Dendritic cell treated with granulocyte-macrophage colony-stimulating factor and Interleukin-4, amounts not matched to agents 40 ng/mL and 50 ng/mL, for 4 days (primary cell): ENCODE measurements at regions not wholly inside any gene's neighbourhood (a gene's known extent, or its start where the extent isn't known, plus 50 kb on each side); places are given as distances from the start of the nearest gene placed in this dataset.
"Not testable (repeated sequence)": the region's sequence is repeated elsewhere in the genome, so short reads cannot be mapped to it uniquely, and the experiment has no call there.

Experiments
- H3K27ac Mint-ChIP-seq: one replicate; pipeline ENCODE4 v1.8.0; 2022; ENCODE audit warnings: mild to moderate bottlenecking, mixed read lengths
- H3K27me3 Mint-ChIP-seq: one replicate; pipeline ENCODE4 v1.8.0; 2022; ENCODE audit warnings: mild to moderate bottlenecking, mixed read lengths
- H3K36me3 Mint-ChIP-seq: one replicate; pipeline ENCODE4 v1.8.0; 2022; ENCODE audit warnings: low read depth, mixed read lengths
- H3K4me1 Mint-ChIP-seq: one replicate; pipeline ENCODE4 v1.8.0; 2022; ENCODE audit warnings: low read depth, mixed read lengths
- H3K4me3 Mint-ChIP-seq: one replicate; pipeline ENCODE4 v1.8.0; 2022; ENCODE audit warnings: mild to moderate bottlenecking, moderate library complexity, mixed read lengths
- H3K9me3 Mint-ChIP-seq: one replicate; pipeline ENCODE4 v1.8.0; 2022; ENCODE audit warnings: mixed read lengths
- intact Hi-C: fragments of 100-400 bp; cut with micrococcal nuclease; formaldehyde crosslinking; loops from one replicate; pipeline ENCODE4 v1.15.0; 2022

- Mint-ChIP-seq H3K36me3 (no peaks in the 10 kb centered on the region), H3K4me3 (no peak overlapping the region), H3K9me3 (no peaks in the 10 kb centered on the region), H3K27me3 (no peaks in the 10 kb centered on the region), H3K4me1 (no peaks in the 10 kb centered on the region), H3K27ac (no peak overlapping the region)
- intact Hi-C loops: no loop called here
These were observed 382.6 kb downstream of the DTWD2 start for GRCh38 chr5:118605761-118606160.

GRCh38 chr5:118604106-118604505 lies 384.2 kb downstream of the DTWD2 start:
- Mint-ChIP-seq H3K4me1 (no peaks in the 10 kb centered on the region), H3K4me3 (no peak overlapping the region), H3K9me3 (no peaks in the 10 kb centered on the region), H3K27ac (no peak overlapping the region), H3K36me3 (no peaks in the 10 kb centered on the region), H3K27me3 (no peaks in the 10 kb centered on the region)
- intact Hi-C loops: no loop called here

- intact Hi-C loops: no loop called here
- H3K36me3 Mint-ChIP-seq: no peaks in the 10 kb centered on the region
- no peaks in the 10 kb centered on the region for H3K27me3 Mint-ChIP-seq
- H3K4me3 Mint-ChIP-seq: no peak overlapping the region
- H3K9me3 Mint-ChIP-seq: no peaks in the 10 kb centered on the region
- H3K4me1 Mint-ChIP-seq: no peaks in the 10 kb centered on the region
- no peak overlapping the region for H3K27ac Mint-ChIP-seq
These were observed 385.1 kb downstream of the DTWD2 start for GRCh38 chr5:118603278-118603677.

- Mint-ChIP-seq H3K9me3 (no peaks in the 10 kb centered on the region), H3K4me3 (no peak overlapping the region), H3K27ac (no peak overlapping the region), H3K4me1 (no peaks in the 10 kb centered on the region), H3K36me3 (no peaks in the 10 kb centered on the region), H3K27me3 (no peaks in the 10 kb centered on the region)
- intact Hi-C loops: no loop called here
These were observed 390.0 kb downstream of the DTWD2 start for GRCh38 chr5:118598311-118598710.

GRCh38 chr5:118597543-118597942 lies 390.8 kb downstream of the DTWD2 start:
- no peaks in the 10 kb centered on the region for H3K36me3 Mint-ChIP-seq
- no peaks in the 10 kb centered on the region for H3K4me1 Mint-ChIP-seq
- no peak overlapping the region for H3K27ac Mint-ChIP-seq
- intact Hi-C loops: no loop called here
- H3K27me3 Mint-ChIP-seq: no peaks in the 10 kb centered on the region
- no peaks in the 10 kb centered on the region for H3K9me3 Mint-ChIP-seq
- H3K4me3 Mint-ChIP-seq: no peak overlapping the region

GRCh38 chr5:118596255-118596654 lies 392.1 kb downstream of the DTWD2 start:
- no peaks in the 10 kb centered on the region for H3K27me3 Mint-ChIP-seq
- no peaks in the 10 kb centered on the region for H3K36me3 Mint-ChIP-seq
- H3K27ac Mint-ChIP-seq: no peak overlapping the region
- no peak overlapping the region for H3K4me3 Mint-ChIP-seq
- intact Hi-C loops: no loop called here
- no peaks in the 10 kb centered on the region for H3K9me3 Mint-ChIP-seq
- no peaks in the 10 kb centered on the region for H3K4me1 Mint-ChIP-seq

- Mint-ChIP-seq H3K27me3 (no peaks in the 10 kb centered on the region), H3K4me3 (no peak overlapping the region), H3K36me3 (no peaks in the 10 kb centered on the region), H3K27ac (no peak overlapping the region), H3K9me3 (no peaks in the 10 kb centered on the region), H3K4me1 (no peaks in the 10 kb centered on the region)
- intact Hi-C loops: no loop called here
These were observed 395.4 kb downstream of the DTWD2 start for GRCh38 chr5:118593003-118593328.

GRCh38 chr5:118592229-118593002 lies 395.9 kb downstream of the DTWD2 start:
- no peak overlapping the region for H3K4me3 Mint-ChIP-seq
- H3K36me3 Mint-ChIP-seq: no peaks in the 10 kb centered on the region
- H3K27ac Mint-ChIP-seq: no peak overlapping the region
- no peaks in the 10 kb centered on the region for H3K9me3 Mint-ChIP-seq
- H3K4me1 Mint-ChIP-seq: no peaks in the 10 kb centered on the region
- intact Hi-C loops: no loop called here
- no peaks in the 10 kb centered on the region for H3K27me3 Mint-ChIP-seq

- Mint-ChIP-seq H3K4me1 (no peaks in the 10 kb centered on the region), H3K27ac (no peak overlapping the region), H3K9me3 (no peaks in the 10 kb centered on the region), H3K36me3 (no peaks in the 10 kb centered on the region), H3K4me3 (no peak overlapping the region), H3K27me3 (no peaks in the 10 kb centered on the region)
- intact Hi-C loops: no loop called here
These were observed 397.5 kb downstream of the DTWD2 start for GRCh38 chr5:118590806-118591205.

- H3K36me3 Mint-ChIP-seq: no peaks in the 10 kb centered on the region
- intact Hi-C loops: no loop called here
- H3K27ac Mint-ChIP-seq: no peak overlapping the region
- no peaks in the 10 kb centered on the region for H3K4me1 Mint-ChIP-seq
- no peaks in the 10 kb centered on the region for H3K9me3 Mint-ChIP-seq
- no peaks in the 10 kb centered on the region for H3K27me3 Mint-ChIP-seq
- no peak overlapping the region for H3K4me3 Mint-ChIP-seq
These were observed 407.4 kb downstream of the DTWD2 start for GRCh38 chr5:118580949-118581348.

GRCh38 chr5:118578093-118578492 lies 410.3 kb downstream of the DTWD2 start:
- Mint-ChIP-seq H3K4me3 (no peak overlapping the region), H3K4me1 (no peaks in the 10 kb centered on the region), H3K9me3 (no peaks in the 10 kb centered on the region), H3K27me3 (no peaks in the 10 kb centered on the region), H3K36me3 (no peaks in the 10 kb centered on the region), H3K27ac (no peak overlapping the region)
- intact Hi-C loops: no loop called here

GRCh38 chr5:118577621-118578020 lies 410.7 kb downstream of the DTWD2 start:
- no peak overlapping the region for H3K4me3 Mint-ChIP-seq
- no peaks in the 10 kb centered on the region for H3K9me3 Mint-ChIP-seq
- H3K4me1 Mint-ChIP-seq: no peaks in the 10 kb centered on the region
- intact Hi-C loops: no loop called here
- H3K27me3 Mint-ChIP-seq: no peaks in the 10 kb centered on the region
- H3K36me3 Mint-ChIP-seq: no peaks in the 10 kb centered on the region
- H3K27ac Mint-ChIP-seq: no peak overlapping the region

GRCh38 chr5:118570276-118570675 lies 418.1 kb downstream of the DTWD2 start:
- H3K27me3 Mint-ChIP-seq, H3K27ac Mint-ChIP-seq, H3K9me3 Mint-ChIP-seq, intact Hi-C loops, H3K4me3 Mint-ChIP-seq, H3K36me3 Mint-ChIP-seq, H3K4me1 Mint-ChIP-seq: not testable (repeated sequence)

- H3K9me3 Mint-ChIP-seq, H3K36me3 Mint-ChIP-seq, H3K27me3 Mint-ChIP-seq, H3K4me1 Mint-ChIP-seq, H3K4me3 Mint-ChIP-seq, H3K27ac Mint-ChIP-seq, intact Hi-C loops: not testable (repeated sequence)
These were observed 418.8 kb downstream of the DTWD2 start for GRCh38 chr5:118569596-118569995.

- no peak overlapping the region for H3K4me3 Mint-ChIP-seq
- intact Hi-C loops: no loop called here
- H3K27me3 Mint-ChIP-seq: no peaks in the 10 kb centered on the region
- H3K4me1 Mint-ChIP-seq: no peaks in the 10 kb centered on the region
- H3K27ac Mint-ChIP-seq: no peak overlapping the region
- H3K9me3 Mint-ChIP-seq: peaks cover 7% of the 10 kb centered on the region
- H3K36me3 Mint-ChIP-seq: no peaks in the 10 kb centered on the region
These were observed 422.9 kb downstream of the DTWD2 start for GRCh38 chr5:118565335-118565971.
